Medulla oblongata (tissue), 1 donor: ENCODE measurements at regions not wholly inside any gene's neighbourhood (a gene's known extent, or its start where the extent isn't known, plus 50 kb on each side); places are given as distances from the start of the nearest gene placed in this dataset.

Source experiments
- DNase-seq: peaks from one replicate; pipeline ENCODE4 v3.0.0-alpha.2; 2015; ENCODE audit errors: extremely low spot score

DNA sequence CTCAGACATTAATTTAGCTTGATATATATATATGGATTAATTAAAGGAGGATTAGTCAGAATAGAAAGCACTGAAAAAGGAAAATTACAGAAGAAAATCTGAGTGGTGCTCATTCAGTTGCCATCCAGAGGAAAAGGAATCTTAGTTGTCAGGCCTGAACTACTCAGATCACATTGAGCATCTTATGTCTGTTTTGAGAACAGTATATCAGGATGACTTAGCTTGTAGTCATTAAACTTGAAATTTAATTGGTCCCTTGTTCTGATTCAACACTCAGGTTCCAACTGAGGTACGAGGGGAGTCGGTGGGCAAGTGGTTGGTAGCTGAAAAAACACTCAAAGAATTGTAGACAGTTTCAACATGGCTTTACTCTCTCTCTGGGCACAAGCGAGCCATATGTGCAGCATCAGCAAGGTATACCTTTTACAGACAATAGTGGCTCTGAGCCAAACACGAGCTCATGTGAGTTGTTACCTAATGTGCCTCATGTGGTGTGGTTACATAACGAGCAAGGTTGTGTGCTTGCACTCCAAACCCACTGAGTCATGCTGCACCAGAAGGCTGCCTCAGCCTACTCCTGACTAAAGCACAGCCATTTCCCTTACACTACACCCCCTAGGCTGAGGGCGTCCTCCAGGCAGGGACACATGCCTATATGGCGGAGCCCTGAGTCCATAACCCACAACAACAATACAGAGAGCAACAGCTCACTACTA, 73.0 kb upstream of the HMGN3 start:
- no peak for DNase-seq

DNA sequence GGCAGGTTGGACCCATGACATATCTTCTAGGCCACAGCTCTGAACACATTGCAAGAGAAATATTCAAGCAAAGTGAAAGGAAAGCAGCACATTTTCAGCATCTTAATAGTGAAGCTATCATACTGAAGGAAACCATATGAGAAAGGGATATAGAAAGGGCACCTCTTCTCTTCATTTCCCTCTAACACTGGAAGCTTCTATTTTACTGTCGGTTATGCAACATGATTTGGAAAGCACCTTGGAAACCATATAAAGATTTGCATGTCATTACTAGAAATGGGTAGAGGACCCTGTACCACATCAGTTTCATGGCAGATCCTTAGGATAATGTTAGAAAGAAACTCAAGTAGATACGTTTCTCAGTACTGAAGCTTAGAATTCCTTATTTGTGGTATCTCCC, 70.5 kb upstream of the HMGN3 start:
- DNase-seq, result no peak

DNA sequence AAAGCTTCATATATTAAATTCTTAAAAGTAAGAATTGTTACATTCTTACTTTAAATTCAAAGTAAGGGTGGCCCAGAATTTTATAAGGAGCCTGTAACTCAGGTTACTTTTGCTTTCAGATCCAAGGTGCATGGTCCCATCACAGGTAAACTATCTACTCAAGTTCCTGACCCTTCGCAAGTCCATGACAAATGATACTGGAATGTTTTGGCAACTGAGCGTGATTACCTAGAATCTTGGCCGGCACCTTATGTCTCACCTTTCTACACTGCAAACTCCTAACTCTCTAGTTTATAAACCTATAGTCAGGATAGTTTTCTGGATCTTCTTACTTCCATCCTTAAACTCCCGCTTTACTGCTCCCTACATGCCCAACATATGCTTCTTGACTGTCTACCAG, 67.9 kb upstream of the HMGN3 start:
- DNase-seq, result no peak

DNA sequence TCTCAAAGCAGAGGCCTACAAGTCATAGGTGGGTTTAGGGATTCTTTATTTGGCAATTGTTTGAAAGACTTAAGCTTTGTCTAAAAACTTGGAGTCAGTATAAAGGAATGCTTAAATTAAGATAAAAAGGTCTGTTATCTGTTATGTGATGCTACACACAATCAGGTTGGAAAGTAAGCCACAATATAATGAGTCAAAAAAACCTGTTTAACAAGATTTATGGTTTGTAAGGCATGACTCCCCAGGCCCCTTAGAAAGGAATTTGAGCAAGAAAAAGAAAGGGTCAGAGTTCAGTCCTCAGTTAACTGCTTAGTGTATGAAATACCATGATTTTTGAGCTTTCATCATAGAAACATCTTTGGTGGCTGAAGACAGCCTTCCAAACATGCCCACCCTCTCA, 66.8 kb upstream of the HMGN3 start:
- no peak for DNase-seq

GRCh38 chr6:79296211-79296610, 61.7 kb upstream of the HMGN3 start:
- DNase-seq, result no peak
